Neural progenitor cell (in vitro differentiated cells): ENCODE measurements at regions not wholly inside any gene's neighbourhood (a gene's known extent, or its start where the extent isn't known, plus 50 kb on each side); places are given as distances from the start of the nearest gene placed in this dataset.

Source experiments
- EZH2 ChIP-seq: fragments of 200-600 bp; sonication (generic); IDR thresholded peaks from 2 replicates; pipeline ENCODE4 v1.6.1; 2017; ENCODE audit warnings: antibody characterized with exemption, mild to moderate bottlenecking, moderate library complexity
- EZH2phosphoT487 ChIP-seq: fragments of 200-600 bp; sonication (generic); IDR thresholded peaks from 2 replicates; pipeline ENCODE4 v1.6.1; 2017; ENCODE audit warnings: antibody characterized with exemption
- TF ChIP-seq, protein P1 (sequence below): fragments of 200-600 bp; sonication (generic); IDR thresholded peaks from 2 replicates; pipeline ENCODE4 v1.5.1; 2017; ENCODE audit warnings: antibody characterized with exemption, mild to moderate bottlenecking

DNA sequence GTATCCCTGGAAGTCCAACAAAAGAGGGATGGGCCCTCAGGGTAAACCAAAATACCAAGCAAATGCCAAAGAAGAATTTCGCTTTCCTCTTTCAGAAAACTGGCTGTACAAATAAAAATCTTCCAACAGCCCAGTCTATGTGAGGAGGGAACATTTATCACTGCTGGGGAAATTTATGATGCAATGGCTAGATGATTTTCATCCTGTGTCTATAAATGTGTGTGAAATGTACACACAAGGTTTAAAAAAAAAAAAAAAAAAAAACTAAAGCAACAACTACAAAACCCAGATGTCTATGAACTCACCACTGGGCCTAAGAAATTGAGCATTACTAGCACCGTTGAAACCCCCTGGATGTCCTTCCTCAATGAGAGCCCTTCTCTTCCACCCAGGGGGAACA, 68.7 kb upstream of the SLC4A11 start:
- TF ChIP-seq, protein P1, sequence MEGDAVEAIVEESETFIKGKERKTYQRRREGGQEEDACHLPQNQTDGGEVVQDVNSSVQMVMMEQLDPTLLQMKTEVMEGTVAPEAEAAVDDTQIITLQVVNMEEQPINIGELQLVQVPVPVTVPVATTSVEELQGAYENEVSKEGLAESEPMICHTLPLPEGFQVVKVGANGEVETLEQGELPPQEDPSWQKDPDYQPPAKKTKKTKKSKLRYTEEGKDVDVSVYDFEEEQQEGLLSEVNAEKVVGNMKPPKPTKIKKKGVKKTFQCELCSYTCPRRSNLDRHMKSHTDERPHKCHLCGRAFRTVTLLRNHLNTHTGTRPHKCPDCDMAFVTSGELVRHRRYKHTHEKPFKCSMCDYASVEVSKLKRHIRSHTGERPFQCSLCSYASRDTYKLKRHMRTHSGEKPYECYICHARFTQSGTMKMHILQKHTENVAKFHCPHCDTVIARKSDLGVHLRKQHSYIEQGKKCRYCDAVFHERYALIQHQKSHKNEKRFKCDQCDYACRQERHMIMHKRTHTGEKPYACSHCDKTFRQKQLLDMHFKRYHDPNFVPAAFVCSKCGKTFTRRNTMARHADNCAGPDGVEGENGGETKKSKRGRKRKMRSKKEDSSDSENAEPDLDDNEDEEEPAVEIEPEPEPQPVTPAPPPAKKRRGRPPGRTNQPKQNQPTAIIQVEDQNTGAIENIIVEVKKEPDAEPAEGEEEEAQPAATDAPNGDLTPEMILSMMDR, result no peak
- TF ChIP-seq EZH2phosphoT487 (no peak), EZH2 (no peak)
